Transverse colon (tissue), 4 donors: ENCODE measurements at regions not wholly inside any gene's neighbourhood (a gene's known extent, or its start where the extent isn't known, plus 50 kb on each side); places are given as distances from the start of the nearest gene placed in this dataset.

Source experiments
- DNase-seq: peaks from one replicate; pipeline ENCODE4 v3.0.0-alpha.2; 2019
- H3K27ac ChIP-seq, 4 donors: fragments of 200-600 bp; sonication (generic); 2 replicates each; pipeline ENCODE4 v1.5.1; 2016 to 2018; ENCODE audit warnings: inconsistent platforms in 4 of 4
- H3K27me3 ChIP-seq: fragments of 200-600 bp; sonication (generic); 2 replicates; pipeline ENCODE4 v1.5.1; 2017; ENCODE audit warnings: inconsistent platforms
- H3K36me3 ChIP-seq, 4 donors: fragments of 200-600 bp; sonication (generic); 2 replicates each; pipeline ENCODE4 v1.5.1; 2017 to 2019; ENCODE audit warnings: inconsistent platforms in 4 of 4
- H3K4me1 ChIP-seq, 4 donors: fragments of 200-600 bp; sonication (generic); 2 replicates each; pipeline ENCODE4 v1.5.1; 2017 to 2020; ENCODE audit warnings: inconsistent platforms in 4 of 4
- H3K4me3 ChIP-seq, 4 donors: fragments of 200-600 bp; sonication (generic); 1 replicate in 1 of 4; 2 replicates in 3 of 4; pipeline versions ENCODE4 v1.5.1 to v1.6.1; 2017 to 2019; ENCODE audit warnings: inconsistent platforms in 4 of 4
- H3K9me3 ChIP-seq, 2 donors: fragments of 200-600 bp; sonication (generic); 2 replicates each; pipeline ENCODE4 v1.5.1; 2017 to 2019; ENCODE audit warnings: inconsistent platforms in 2 of 2
- CTCF ChIP-seq, 5 experiments: fragments of 200-600 bp in 3 of 5; fragments of 450-650 bp in 2 of 5; sonication (generic) in 3 of 5; IDR thresholded peaks; 1 replicate in 2 of 5; 2 replicates in 3 of 5; pipeline ENCODE4 v1.5.1; 2016 to 2017; ENCODE audit warnings: antibody characterized with exemption in 5 of 5, inconsistent platforms in 3 of 5, mild to moderate bottlenecking in 2 of 5, moderate library complexity in 1 of 5
- EP300 ChIP-seq: sonication (generic); formaldehyde crosslinking; IDR thresholded peaks from one replicate; pipeline ENCODE4 v1.6.1; 2017; ENCODE audit warnings: antibody characterized with exemption, low read depth
- POLR2A ChIP-seq: fragments of 450-650 bp; IDR thresholded peaks from one replicate; pipeline ENCODE4 v1.6.1; 2016; ENCODE audit warnings: antibody characterized with exemption, mild to moderate bottlenecking, moderate library complexity
- POLR2AphosphoS5 ChIP-seq, 3 donors: sonication (generic); formaldehyde crosslinking; IDR thresholded peaks; one replicate each; pipeline ENCODE4 v1.6.1; 2016; ENCODE audit warnings: antibody characterized with exemption in 3 of 3
- WGBS, 2 donors: methylation state at CpG; one replicate each; pipeline ENCODE4 v1.1.5; 2018; ENCODE audit warnings: low coverage in 1 of 2; 5-methylcytosine and 5-hydroxymethylcytosine counted together
- in situ Hi-C, 4 donors: fragments of 200-750 bp; cut with MboI; loops; one replicate each; pipeline versions ENCODE4 v1.15.0 to v1.15.1; 2017; ENCODE audit warnings: low sequenced_read_pairs in 3 of 4, low pct_ligation_motif_present in 1 of 4, low pct_unique_long_range_greater_than_20kb in 1 of 4
- intact Hi-C: fragments of 100-400 bp; cut with DNase I; formaldehyde crosslinking; loops from one replicate; pipeline ENCODE4 v1.15.1; 2023; ENCODE audit warnings: low total_unique reads

GRCh38 chr11:32332990-32333319 lies 102.4 kb downstream of the WT1 start:
- Histone ChIP-seq H3K36me3 (no peaks in the 10 kb centered on the region), H3K4me1 (peaks cover 0 to 15% (median 11%) of the 10 kb centered on the region in 4 donors), H3K4me3 (peak overlapping the region in 3 of 4 donors; percentile 25 to 58 (median 46)), H3K27me3 (peaks cover 26% of the 10 kb centered on the region), H3K9me3 (no peaks in the 10 kb centered on the region), H3K27ac (no peak overlapping the region)
- TF ChIP-seq EP300 (no peak), POLR2AphosphoS5 (IDR thresholded peaks at IDR 0.05) (no peak), CTCF (IDR thresholded peaks at IDR 0.05) (no peak), POLR2A (no peak)
- in situ Hi-C loops (loop anchor here in 1 of 4 donors (25.0 kb wide), 1 partner anchor 454 kb away; the partner anchor contains the start of gene CCDC73), intact Hi-C loops (no loop called here)
- WGBS, 2 donors: 30 to 37% methylated on average over 10 to 14 of the region's 14 CpGs
- DNase-seq: no peak

- no peak for TF ChIP-seq POLR2A
- peak in 3 of 5 experiments; percentile 15 to 25 (median 15) for TF ChIP-seq CTCF (IDR thresholded peaks at IDR 0.05)
- Histone ChIP-seq H3K4me1 (peaks cover 0 to 15% (median 11%) of the 10 kb centered on the region in 4 donors), H3K9me3 (no peaks in the 10 kb centered on the region), H3K27me3 (peaks cover 26% of the 10 kb centered on the region), H3K4me3 (peak overlapping the region in 3 of 4 donors; percentile 25 to 58 (median 46)), H3K27ac (no peak overlapping the region), H3K36me3 (no peaks in the 10 kb centered on the region)
- WGBS, 2 donors: 20% methylated on average over 35 of the region's 57 CpGs; no CpG with 5 or more reads in 1 of the 2 donors
- peak; percentile 55 for DNase-seq
- in situ Hi-C loops: loop anchor here in 1 of 4 donors (25.0 kb wide), 1 partner anchor 454 kb away; the partner anchor contains the start of gene CCDC73
- intact Hi-C loops: no loop called here
These were observed 101.9 kb downstream of the WT1 start for GRCh38 chr11:32333320-32333991.

- Histone ChIP-seq H3K27ac (no peak overlapping the region), H3K9me3 (no peaks in the 10 kb centered on the region), H3K4me1 (peaks cover 0 to 15% (median 11%) of the 10 kb centered on the region in 4 donors), H3K27me3 (peaks cover 26% of the 10 kb centered on the region), H3K36me3 (no peaks in the 10 kb centered on the region), H3K4me3 (no peak overlapping the region)
- peak; percentile 23 for DNase-seq
- TF ChIP-seq POLR2AphosphoS5 (IDR thresholded peaks at IDR 0.05) (no peak), EP300 (no peak), POLR2A (no peak), CTCF (IDR thresholded peaks at IDR 0.05) (peak in 2 of 5 experiments; percentile 16 to 25)
- intact Hi-C loops: no loop called here
- in situ Hi-C loops: loop anchor here in 1 of 4 donors (25.0 kb wide), 1 partner anchor 452 kb away; the partner anchor contains the start of gene CCDC73
- 91% methylated on average over 8 of the region's 8 CpGs; no CpG with 5 or more reads in 1 of the 2 donors for WGBS, 2 donors
These were observed 100.5 kb downstream of the WT1 start for GRCh38 chr11:32334822-32335221.
